Gastrocnemius medialis (tissue), 4 donors: ENCODE measurements at regions not wholly inside any gene's neighbourhood (a gene's known extent, or its start where the extent isn't known, plus 50 kb on each side); places are given as distances from the start of the nearest gene placed in this dataset.

Experiments used
- CTCF ChIP-seq, 5 experiments: fragments of 450-650 bp in 3 of 5; fragments of 200-600 bp in 2 of 5; sonication (generic) in 2 of 5; IDR thresholded peaks in 4 of 5; conservative IDR thresholded peaks in 1 of 5; 1 replicate in 4 of 5; 2 replicates in 1 of 5; pipeline ENCODE4 v1.5.1; 2016 to 2019; ENCODE audit warnings: antibody characterized with exemption in 5 of 5, mild to moderate bottlenecking in 3 of 5, moderate library complexity in 3 of 5
- POLR2A ChIP-seq, 2 donors: fragments of 450-650 bp; IDR thresholded peaks; one replicate each; pipeline ENCODE4 v1.6.1; 2017; ENCODE audit warnings: antibody characterized with exemption in 2 of 2, mild to moderate bottlenecking in 2 of 2, moderate library complexity in 2 of 2

GRCh38 chr2:239756790-239757760 is 268.1 kb downstream of the NDUFA10 start:
- TF ChIP-seq POLR2A (IDR thresholded peaks at IDR 0.05): no peak
- TF ChIP-seq CTCF (IDR thresholded peaks at IDR 0.05 in 4 of 5, conservative IDR thresholded peaks at IDR 0.05 in 1 of 5): no peak
